Tibial nerve (tissue), 4 donors: ENCODE measurements at regions not wholly inside any gene's neighbourhood (a gene's known extent, or its start where the extent isn't known, plus 50 kb on each side); places are given as distances from the start of the nearest gene placed in this dataset.
"Not testable (repeated sequence)": the region's sequence is repeated elsewhere in the genome, so short reads cannot be mapped to it uniquely, and the experiment has no call there.

Experiments
- CTCF ChIP-seq, 5 experiments: fragments of 200-600 bp in 3 of 5; fragments of 450-650 bp in 2 of 5; sonication (generic) in 3 of 5; IDR thresholded peaks; one replicate each; pipeline ENCODE4 v1.5.1; 2016 to 2019; ENCODE audit warnings: antibody characterized with exemption in 5 of 5, mild to moderate bottlenecking in 3 of 5, moderate library complexity in 2 of 5
- EP300 ChIP-seq, 2 donors: sonication (generic); formaldehyde crosslinking; IDR thresholded peaks; one replicate each; pipeline ENCODE4 v1.6.1; 2017; ENCODE audit warnings: antibody characterized with exemption in 2 of 2, mild to moderate bottlenecking in 1 of 2
- POLR2A ChIP-seq, 2 donors: fragments of 450-650 bp; IDR thresholded peaks; one replicate each; pipeline ENCODE4 v1.6.1; 2017; ENCODE audit warnings: antibody characterized with exemption in 2 of 2, mild to moderate bottlenecking in 2 of 2, moderate library complexity in 2 of 2

- TF ChIP-seq POLR2A, CTCF, EP300 (IDR thresholded peaks at IDR 0.05): not testable (repeated sequence)
Observed at GRCh38 chr15:66873331-66873730, 171.3 kb downstream of the SMAD6 start.
